GM18520 (cell line): ENCODE measurements at regions not wholly inside any gene's neighbourhood (a gene's known extent, or its start where the extent isn't known, plus 50 kb on each side); places are given as distances from the start of the nearest gene placed in this dataset.
"Not testable (repeated sequence)": the region's sequence is repeated elsewhere in the genome, so short reads cannot be mapped to it uniquely, and the experiment has no call there.

Source experiments
- ATAC-seq: cut with Tn5 transposase; IDR thresholded peaks from one replicate; pipeline ENCODE4 v1.9.1; 2021; ENCODE audit not compliant: unreplicated experiment

- ATAC-seq, result no peak
Observed at GRCh38 chr1:186775881-186776560, 52.7 kb upstream of the PLA2G4A start.

GRCh38 chr1:186775036-186775435 is 53.7 kb upstream of the PLA2G4A start:
- no peak for ATAC-seq

GRCh38 chr1:186772228-186772627 is 56.5 kb upstream of the PLA2G4A start:
- ATAC-seq, result peak; percentile 35

- ATAC-seq, result no peak
Observed at GRCh38 chr1:186770421-186770820, 58.3 kb upstream of the PLA2G4A start.

- ATAC-seq, result peak; percentile 51
Observed at GRCh38 chr1:186768906-186769305, 59.8 kb upstream of the PLA2G4A start.

GRCh38 chr1:186765446-186765845 is 63.3 kb upstream of the PLA2G4A start:
- ATAC-seq, result no peak

- peak; percentile 69 for ATAC-seq
Observed at GRCh38 chr1:186763107-186763506, 65.6 kb upstream of the PLA2G4A start.

- ATAC-seq, result no peak
Observed at GRCh38 chr1:186762653-186763052, 66.1 kb upstream of the PLA2G4A start.

- ATAC-seq, result no peak
Observed at GRCh38 chr1:186761358-186761757, 67.4 kb upstream of the PLA2G4A start.

- no peak for ATAC-seq
Observed at GRCh38 chr1:186760446-186760845, 68.3 kb upstream of the PLA2G4A start.

GRCh38 chr1:186758896-186759606 is 69.7 kb upstream of the PLA2G4A start:
- not testable (repeated sequence) for ATAC-seq

GRCh38 chr1:186757851-186758250 is 70.9 kb upstream of the PLA2G4A start:
- no peak for ATAC-seq

- no peak for ATAC-seq
Observed at GRCh38 chr1:186754542-186755145, 74.1 kb upstream of the PLA2G4A start.

GRCh38 chr1:186753241-186753640 is 73.0 kb upstream of the PTGS2 start:
- no peak for ATAC-seq

- ATAC-seq, result no peak
Observed at GRCh38 chr1:186750257-186750656, 70.0 kb upstream of the PTGS2 start.

GRCh38 chr1:186749820-186750219 is 69.6 kb upstream of the PTGS2 start:
- ATAC-seq, result no peak

GRCh38 chr1:186747661-186748060 is 67.4 kb upstream of the PTGS2 start:
- ATAC-seq, result no peak

- ATAC-seq, result no peak
Observed at GRCh38 chr1:186745531-186746146, 65.4 kb upstream of the PTGS2 start.

- no peak for ATAC-seq
Observed at GRCh38 chr1:186741640-186742039, 61.4 kb upstream of the PTGS2 start.

GRCh38 chr1:186740324-186740723 is 60.1 kb upstream of the PTGS2 start:
- peak; percentile 37 for ATAC-seq

GRCh38 chr1:186739515-186739914 is 59.3 kb upstream of the PTGS2 start:
- ATAC-seq, result no peak

GRCh38 chr1:186738926-186739325 is 58.7 kb upstream of the PTGS2 start:
- peak; percentile 90 for ATAC-seq
